Gastroesophageal sphincter (tissue), 3 donors: ENCODE measurements at regions not wholly inside any gene's neighbourhood (a gene's known extent, or its start where the extent isn't known, plus 50 kb on each side); places are given as distances from the start of the nearest gene placed in this dataset.

Source experiments
- CTCF ChIP-seq, 4 experiments: fragments of 200-600 bp in 2 of 4; fragments of 450-650 bp in 2 of 4; sonication (generic) in 1 of 4; IDR thresholded peaks; one replicate each; pipeline ENCODE4 v1.5.1; 2017 to 2019; ENCODE audit warnings: antibody characterized with exemption in 4 of 4, mild to moderate bottlenecking in 2 of 4, moderate library complexity in 2 of 4
- EP300 ChIP-seq: sonication (generic); formaldehyde crosslinking; IDR thresholded peaks from one replicate; pipeline ENCODE4 v1.6.1; 2017; ENCODE audit warnings: antibody characterized with exemption, mild to moderate bottlenecking

- no peak for TF ChIP-seq EP300
- TF ChIP-seq CTCF (IDR thresholded peaks at IDR 0.05): no peak
These were observed 248.8 kb downstream of the SUDS3 start for GRCh38 chr12:118625050-118625675.
